ENCODE measurements at regions not wholly inside any gene's neighbourhood (a gene's known extent, or its start where the extent isn't known, plus 50 kb on each side); places are given as distances from the start of the nearest gene placed in this dataset.

DNA sequence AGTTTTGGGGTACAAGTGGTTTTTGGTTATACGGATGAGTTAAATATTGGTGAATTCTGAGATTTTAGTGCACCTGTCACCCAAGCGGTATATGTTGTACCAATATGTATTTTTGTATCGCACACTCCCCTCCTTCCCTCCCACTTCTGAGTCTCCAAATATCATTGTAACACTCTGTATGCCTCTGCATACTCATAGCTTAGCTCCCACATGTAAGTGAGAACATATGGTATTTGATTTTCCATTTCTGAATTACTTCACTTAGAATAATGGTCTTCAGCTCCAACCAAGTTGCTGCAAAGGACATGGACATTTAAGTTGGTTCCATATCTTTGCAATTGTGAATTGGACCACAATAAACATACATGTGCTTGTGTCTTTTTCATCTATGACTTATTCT, 103.0 kb upstream of the ADAMTS3 start:
- TF ChIP-seq, protein P1, sequence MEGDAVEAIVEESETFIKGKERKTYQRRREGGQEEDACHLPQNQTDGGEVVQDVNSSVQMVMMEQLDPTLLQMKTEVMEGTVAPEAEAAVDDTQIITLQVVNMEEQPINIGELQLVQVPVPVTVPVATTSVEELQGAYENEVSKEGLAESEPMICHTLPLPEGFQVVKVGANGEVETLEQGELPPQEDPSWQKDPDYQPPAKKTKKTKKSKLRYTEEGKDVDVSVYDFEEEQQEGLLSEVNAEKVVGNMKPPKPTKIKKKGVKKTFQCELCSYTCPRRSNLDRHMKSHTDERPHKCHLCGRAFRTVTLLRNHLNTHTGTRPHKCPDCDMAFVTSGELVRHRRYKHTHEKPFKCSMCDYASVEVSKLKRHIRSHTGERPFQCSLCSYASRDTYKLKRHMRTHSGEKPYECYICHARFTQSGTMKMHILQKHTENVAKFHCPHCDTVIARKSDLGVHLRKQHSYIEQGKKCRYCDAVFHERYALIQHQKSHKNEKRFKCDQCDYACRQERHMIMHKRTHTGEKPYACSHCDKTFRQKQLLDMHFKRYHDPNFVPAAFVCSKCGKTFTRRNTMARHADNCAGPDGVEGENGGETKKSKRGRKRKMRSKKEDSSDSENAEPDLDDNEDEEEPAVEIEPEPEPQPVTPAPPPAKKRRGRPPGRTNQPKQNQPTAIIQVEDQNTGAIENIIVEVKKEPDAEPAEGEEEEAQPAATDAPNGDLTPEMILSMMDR (IDR thresholded peaks at IDR 0.05; ENCODE audit: control insufficient read depth, insufficient read depth, low read depth, low read length, missing control alignments), result no peak
- no peak overlapping the region for H3K4me3 ChIP-seq (ENCODE audit: control insufficient read depth, low read depth, low read length)
- no peak for DNase-seq (ENCODE audit: low read depth)

GRCh38 chr4:72670521-72670920, 101.5 kb upstream of the ADAMTS3 start:
- TF ChIP-seq, protein P1 (IDR thresholded peaks at IDR 0.05; ENCODE audit: control insufficient read depth, insufficient read depth, low read depth, low read length, missing control alignments), result no peak
- no peak overlapping the region for H3K4me3 ChIP-seq (ENCODE audit: control insufficient read depth, low read depth, low read length)
- no peak for DNase-seq (ENCODE audit: low read depth)

DNA sequence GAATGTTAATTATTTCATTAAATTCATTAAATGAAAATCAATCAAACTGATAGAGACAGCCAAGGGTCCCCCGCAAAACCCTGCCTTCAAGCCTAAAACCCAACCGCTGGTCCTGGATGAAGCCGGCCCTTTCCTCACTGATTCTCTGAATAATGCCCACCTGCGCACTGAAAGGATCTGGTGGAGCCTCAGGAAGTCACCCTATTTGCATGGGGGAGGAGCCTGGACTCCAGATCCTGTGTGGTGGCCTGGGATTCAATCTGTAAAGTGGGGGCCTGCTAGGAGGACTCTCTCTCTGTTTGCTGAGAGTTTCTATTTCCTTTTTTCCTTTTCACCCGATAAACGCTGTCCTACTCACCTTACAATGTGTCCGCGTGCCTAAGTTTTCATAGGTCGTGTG, 97.9 kb upstream of the ADAMTS3 start:
- TF ChIP-seq, protein P1 (IDR thresholded peaks at IDR 0.05; ENCODE audit: control insufficient read depth, insufficient read depth, low read depth, low read length, missing control alignments), result no peak
- DNase-seq (ENCODE audit: low read depth), result no peak
- no peak overlapping the region for H3K4me3 ChIP-seq (ENCODE audit: control insufficient read depth, low read depth, low read length)

DNA sequence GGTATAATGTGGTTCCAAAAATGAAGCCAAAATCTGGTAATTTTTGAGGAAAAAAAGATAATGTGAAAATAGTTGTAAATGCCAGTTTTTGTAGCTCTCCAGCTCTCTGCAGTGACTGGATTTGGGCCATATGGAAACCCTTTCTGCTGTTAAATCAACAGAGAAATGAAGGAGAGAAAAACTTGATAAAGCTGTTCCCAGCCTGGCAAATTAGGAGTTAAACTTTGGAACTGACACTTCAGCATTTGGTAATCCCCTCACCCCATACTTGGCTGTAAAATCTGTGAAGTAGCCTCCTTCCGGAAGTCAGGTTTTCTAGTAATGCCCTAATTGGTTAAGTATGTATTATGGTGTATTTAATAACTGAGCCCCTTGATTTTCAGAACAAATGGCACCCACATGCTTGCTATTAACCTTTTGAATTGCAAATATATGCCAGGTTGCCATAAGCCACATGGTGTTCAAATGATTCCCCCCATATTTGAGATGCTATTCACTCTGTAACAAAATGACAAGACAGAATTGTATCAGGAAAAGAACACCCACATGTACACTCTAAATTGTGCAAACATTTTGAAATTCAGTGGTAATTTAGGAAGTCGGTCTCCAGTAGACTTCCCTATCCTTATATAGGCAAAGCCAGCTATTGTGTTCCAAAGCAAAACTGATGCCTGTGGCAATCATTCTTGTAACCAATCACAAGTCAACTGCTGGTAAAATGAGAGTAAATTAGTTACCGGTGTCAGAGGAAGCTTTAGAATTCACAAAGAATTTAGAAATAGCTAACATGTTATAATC, 96.3 kb upstream of the ADAMTS3 start:
- TF ChIP-seq, protein P1 (IDR thresholded peaks at IDR 0.05; ENCODE audit: control insufficient read depth, insufficient read depth, low read depth, low read length, missing control alignments), result no peak
- DNase-seq (ENCODE audit: low read depth), result no peak

GRCh38 chr4:72663828-72664227, 94.8 kb upstream of the ADAMTS3 start:
- DNase-seq (ENCODE audit: low read depth), result no peak
- TF ChIP-seq, protein P1 (IDR thresholded peaks at IDR 0.05; ENCODE audit: control insufficient read depth, insufficient read depth, low read depth, low read length, missing control alignments), result no peak

More for the DNA sequence above, 96.3 kb upstream of the ADAMTS3 start:
- no peak overlapping the region for H3K4me3 ChIP-seq (ENCODE audit: control insufficient read depth, low read depth, low read length)

GRCh38 chr4:72661830-72662229, 92.8 kb upstream of the ADAMTS3 start:
- DNase-seq (ENCODE audit: low read depth), result no peak
- TF ChIP-seq, protein P1 (IDR thresholded peaks at IDR 0.05; ENCODE audit: control insufficient read depth, insufficient read depth, low read depth, low read length, missing control alignments), result no peak
- H3K4me3 ChIP-seq (ENCODE audit: control insufficient read depth, low read depth, low read length), result no peak overlapping the region

More at GRCh38 chr4:72663828-72664227, 94.8 kb upstream of the ADAMTS3 start:
- no peak overlapping the region for H3K4me3 ChIP-seq (ENCODE audit: control insufficient read depth, low read depth, low read length)

All from AG09309 (cell line).